ENCODE measurements at regions not wholly inside any gene's neighbourhood (a gene's known extent, or its start where the extent isn't known, plus 50 kb on each side); places are given as distances from the start of the nearest gene placed in this dataset.
"Not testable (repeated sequence)": the region's sequence is repeated elsewhere in the genome, so short reads cannot be mapped to it uniquely, and the experiment has no call there.

- DNase-seq = no peak
These were observed 332.4 kb downstream of the IRS1 start for GRCh38 chr2:226467221-226467620.

DNA sequence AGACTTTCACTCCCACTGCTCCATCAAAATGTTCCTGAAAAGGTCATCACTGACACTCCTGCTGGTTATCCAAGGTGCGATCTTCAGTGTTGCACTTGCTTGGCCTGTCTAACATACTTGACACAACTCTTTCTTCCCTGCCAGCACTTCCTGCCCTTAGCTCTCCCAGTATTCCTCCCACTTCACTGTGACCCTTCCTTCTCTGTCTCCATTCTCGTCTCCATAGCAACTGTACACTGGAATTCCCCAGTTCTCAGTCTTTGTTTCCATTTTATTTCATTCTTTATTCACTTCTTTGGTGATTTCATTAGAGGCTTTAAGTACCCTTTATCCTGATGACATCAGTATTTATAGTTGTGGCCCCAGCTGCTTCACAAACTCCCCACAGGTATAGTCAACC lies 333.0 kb downstream of the IRS1 start:
- no peak for DNase-seq

DNA sequence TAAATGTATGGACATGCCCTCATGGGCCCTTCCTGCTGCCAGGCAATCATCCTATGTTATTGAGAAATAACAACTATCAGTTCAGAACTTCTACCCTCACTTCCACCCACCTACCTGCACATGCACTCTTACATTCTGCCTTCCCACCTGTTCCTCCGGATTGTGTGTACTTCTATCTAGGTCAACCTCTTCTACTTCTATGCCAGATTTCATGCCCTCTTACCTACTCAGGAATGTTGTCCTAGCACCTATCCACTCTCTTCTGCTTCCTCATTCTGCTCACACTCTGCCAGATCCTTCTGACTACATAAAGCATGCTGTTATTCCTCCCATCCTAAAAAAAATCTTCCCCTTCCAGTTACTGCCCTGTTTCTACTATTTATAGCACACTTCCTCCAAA lies 333.5 kb downstream of the IRS1 start:
- no peak for DNase-seq

DNA sequence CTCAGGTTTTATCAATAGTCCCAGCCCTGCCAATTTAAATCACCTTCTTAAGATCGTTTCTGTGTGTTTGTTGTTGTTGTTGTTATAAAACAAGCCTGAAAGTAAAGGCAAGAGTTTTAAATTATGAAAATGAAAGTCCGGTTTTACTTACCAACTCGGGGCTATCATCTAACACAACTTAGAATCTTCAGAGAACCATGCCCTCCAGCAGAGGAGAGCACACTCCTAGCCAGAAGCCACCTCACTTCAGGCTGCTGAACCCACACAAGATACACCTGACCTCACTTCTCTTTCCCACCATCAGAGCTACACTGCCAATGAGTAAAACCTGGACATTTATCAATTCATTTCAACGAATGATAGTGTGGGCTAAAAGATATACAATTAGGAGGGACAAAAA lies 335.2 kb downstream of the IRS1 start:
- DNase-seq = no peak

GRCh38 chr2:226463154-226463553 lies 336.5 kb downstream of the IRS1 start:
- DNase-seq = no peak

DNA sequence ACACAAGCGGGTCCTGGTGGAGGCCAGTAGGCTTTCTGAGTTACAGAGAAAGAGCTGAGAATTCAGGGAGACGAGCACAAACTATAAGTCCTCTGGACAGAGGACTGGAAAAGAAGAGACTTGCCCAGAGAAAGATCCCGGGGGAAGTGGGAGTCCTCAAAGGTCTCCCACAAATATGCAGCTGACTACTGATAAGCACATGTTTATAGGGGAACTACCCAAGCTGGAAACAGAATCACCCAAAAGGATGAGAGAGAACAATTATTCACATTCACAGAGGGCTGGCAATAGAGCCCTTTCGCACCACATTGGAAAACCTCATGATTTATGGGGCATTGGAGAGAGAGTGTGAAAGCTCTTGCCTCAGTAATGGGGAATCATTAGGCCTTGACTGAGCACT lies 337.6 kb downstream of the IRS1 start:
- no peak for DNase-seq

DNA sequence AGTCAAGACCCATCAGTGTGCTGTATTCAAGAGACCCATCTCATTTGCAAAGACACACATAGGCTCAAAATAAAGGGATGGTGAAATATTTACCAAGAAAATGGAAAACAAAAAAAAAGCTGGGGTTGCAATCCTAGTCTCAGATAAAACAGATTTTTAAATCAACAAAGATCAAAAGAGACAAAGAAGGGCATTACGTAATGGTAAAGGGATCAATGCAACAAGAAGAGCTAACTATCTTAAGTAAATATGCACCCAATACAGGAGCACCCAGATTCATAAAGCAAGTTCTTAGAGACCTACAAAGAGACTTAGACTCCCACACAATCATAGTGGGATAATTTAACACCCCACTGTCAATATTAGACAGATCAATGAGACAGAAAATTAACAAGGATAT lies 343.5 kb downstream of the IRS1 start:
- not testable (repeated sequence) for DNase-seq

- no peak for DNase-seq
These were observed 346.9 kb downstream of the IRS1 start for GRCh38 chr2:226452768-226453167.

DNA sequence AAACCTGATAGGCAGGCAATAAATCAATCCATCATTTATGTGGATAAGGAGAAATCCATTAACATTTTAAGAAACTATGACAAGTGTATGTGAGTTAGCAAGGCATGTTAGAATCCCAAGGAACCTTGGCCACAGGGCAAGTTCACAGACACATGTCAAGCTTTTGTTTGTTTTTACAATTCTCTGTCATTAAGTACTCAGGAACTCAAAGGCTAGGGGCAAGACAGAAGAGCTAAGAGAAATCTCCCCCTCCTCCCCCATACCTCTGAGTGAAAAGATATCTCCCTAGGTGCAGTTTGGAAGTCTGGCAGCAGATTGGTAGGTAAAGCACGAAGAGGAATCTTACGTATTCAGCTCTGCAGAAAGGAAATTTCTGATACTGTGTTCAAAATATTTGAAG lies 348.1 kb downstream of the IRS1 start:
- no peak for DNase-seq

DNA sequence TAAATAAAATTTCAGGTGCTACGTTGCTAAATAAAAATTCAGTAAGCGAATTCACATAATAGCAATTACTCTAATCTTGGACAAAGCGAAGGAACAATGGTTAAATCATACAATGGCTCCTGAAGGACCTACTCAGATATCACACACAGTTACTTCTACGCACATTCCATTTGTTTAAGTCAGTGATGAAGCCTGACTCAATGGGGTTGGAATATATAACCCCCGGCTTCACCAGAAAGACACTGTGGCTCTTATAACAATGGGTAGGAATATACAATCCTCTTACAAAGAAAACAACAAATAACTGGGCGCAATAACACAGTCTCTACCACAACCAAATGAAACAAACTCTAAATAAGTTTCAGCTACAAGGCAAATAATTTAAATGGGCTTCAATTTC lies 349.5 kb downstream of the IRS1 start:
- DNase-seq = no peak

DNA sequence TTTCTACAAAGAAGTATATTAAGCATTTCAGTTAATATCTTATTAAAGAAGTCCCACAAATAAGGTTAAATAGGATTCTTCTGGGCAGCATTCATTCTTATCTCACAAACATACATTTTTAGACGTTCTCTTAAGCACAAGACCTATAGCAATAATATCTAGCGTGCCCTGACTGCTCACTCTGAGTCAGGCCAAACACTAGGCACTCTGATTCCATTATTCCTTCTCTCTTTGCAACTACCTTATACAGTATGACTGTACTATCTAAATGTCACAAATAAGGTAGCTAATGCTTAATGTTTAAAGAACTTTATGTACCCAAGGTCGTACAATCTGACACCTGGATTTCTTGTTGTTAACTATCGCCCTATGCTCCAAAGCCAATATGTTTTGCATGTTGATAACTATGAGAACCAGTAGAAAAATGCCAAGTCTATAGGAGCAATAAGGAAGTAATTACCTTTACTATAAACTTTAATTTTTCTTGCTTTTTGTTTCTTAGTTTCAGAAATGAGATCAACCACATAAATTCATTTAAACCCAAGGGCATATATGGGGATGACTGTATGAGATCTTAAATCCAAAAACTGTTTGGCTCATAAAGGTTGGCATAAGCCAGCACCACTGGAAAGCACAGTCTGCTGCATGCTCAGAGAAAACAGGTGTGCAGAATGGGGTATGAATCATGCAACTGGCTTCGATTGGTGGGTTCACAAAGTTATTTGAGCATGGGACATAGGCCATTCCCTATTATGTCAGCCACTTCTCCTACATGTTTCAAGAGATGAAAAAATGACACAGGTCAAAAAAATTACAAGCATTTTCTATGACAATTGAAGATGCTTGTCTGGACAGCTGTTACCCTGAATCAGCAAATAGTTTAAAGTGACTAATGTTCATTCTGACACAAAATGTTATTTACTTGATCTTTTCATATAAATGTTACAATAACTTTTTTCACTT lies 352.0 kb downstream of the IRS1 start:
- no peak for DNase-seq

- DNase-seq = no peak
These were observed 353.1 kb downstream of the IRS1 start for GRCh38 chr2:226446406-226447001.

- DNase-seq = no peak
These were observed 354.3 kb downstream of the IRS1 start for GRCh38 chr2:226445216-226445861.

DNA sequence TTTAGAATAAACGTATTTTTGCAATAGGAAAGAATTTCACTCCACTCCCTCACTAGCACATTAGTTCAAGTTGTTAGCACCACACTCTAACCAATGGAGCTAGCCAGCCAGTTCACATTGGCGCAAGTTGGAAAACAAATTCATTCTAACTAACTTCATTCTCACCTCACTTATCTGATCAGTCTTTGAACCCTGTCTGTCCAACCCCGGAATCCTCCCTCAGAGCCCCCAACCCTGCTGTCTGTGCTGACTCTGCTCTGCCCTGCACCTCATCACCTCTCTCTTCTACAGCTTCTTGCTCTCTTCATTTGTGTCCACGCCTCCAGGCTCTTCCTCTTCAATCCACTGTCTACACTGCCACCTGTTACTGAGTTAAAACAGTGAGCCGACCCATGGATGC lies 356.5 kb downstream of the IRS1 start:
- DNase-seq = no peak

DNA sequence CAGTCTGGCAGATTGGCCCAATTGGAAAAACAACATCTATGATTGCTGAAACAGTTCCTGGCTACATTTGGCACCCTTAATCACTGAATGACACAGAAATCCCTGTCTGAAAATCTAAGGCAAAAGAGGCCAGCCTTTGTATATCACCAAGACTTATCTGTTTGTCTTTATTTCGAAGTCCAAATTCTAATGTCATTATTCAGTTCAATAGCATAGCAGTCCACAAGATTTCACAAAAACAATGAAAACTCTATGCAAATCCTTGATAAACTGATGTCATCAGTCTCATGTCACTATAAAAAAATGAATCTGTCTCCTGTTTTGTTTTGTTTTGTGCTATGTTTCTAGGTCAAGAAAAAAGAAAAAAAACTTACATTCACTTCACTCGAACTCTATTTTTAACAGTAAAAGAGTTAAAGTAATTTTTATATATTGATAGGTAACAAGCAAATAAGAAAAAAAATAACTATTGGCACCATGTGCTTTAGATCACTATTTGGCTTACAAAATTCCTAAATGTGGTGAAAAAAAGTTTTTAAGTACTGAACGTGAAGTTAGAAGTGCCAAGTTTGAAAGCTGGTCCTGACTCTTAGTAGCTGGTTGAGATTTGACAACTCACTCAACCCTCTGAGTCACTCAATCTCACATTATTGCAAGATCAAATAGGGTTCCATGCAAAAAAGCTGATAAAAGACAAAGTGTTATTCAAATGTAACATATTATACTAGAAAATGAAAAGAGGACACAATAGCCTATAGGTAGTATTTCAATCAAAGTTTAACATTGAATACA lies 359.3 kb downstream of the IRS1 start:
- no peak for DNase-seq

DNA sequence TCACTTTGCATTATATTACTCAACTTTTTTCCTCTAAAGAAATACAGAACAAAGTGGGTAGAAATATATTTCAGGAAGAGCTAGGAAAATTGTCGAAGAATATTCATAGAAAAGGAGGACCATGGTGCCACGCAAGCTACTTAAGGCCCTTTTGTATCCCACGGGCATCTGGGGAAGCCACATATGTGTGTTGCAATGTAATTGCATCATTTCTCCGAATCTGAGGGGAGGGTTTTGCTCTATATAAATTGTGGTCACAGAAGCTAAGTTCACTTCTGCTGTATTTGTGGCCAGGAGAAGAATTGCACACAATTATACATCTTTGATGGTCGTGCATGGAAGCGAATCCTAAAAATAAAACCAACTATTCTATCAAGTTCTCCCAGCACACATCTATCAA lies 360.3 kb downstream of the IRS1 start:
- DNase-seq = no peak

- DNase-seq = no peak
These were observed 364.5 kb downstream of the IRS1 start for GRCh38 chr2:226435146-226435545.

DNA sequence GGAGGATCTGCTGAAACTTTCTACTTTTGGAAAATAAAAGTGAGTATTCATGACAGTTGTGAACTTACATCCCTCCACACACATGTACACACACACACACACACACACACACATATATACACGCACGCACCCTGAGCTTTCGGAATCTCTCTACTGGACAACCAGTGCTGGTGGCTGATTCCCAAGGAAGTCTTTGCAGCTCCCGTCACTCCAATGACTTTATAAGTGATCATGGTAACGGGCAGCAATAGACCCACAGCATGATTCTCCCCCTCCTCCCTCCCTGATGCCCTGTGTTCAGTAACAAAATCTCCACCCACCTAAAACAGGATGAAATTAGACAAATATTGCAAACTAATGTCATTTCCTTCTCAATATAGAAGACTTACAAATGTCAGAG lies 364.9 kb downstream of the IRS1 start:
- no peak for DNase-seq

GRCh38 chr2:226431288-226431948 lies 368.2 kb downstream of the IRS1 start:
- DNase-seq = no peak

GRCh38 chr2:226429476-226429875 lies 370.1 kb downstream of the IRS1 start:
- no peak for DNase-seq

- no peak for DNase-seq
These were observed 371.9 kb downstream of the IRS1 start for GRCh38 chr2:226427538-226428307.

DNA sequence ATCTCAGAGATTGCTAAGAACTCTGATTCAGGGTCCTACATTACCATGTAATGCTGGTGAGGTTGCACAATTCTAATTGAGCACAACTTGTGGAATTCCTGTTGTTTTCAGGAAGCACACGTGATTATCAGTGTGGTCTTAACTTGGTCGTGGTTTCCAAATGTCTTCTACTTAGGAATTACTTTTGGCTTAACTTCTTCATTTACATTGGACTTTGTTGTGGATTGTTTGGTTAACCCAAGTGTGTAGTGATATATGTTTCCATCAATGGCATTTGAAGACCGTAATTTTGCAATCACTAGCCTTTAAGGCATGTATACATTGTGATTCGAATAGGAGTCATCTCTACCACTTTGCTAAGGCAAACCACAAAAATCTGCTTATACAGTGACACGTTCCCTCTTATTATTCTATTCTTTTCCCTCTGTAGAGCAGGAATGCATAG lies 373.3 kb downstream of the IRS1 start:
- no peak for DNase-seq
